ENCODE measurements at regions not wholly inside any gene's neighbourhood (a gene's known extent, or its start where the extent isn't known, plus 50 kb on each side); places are given as distances from the start of the nearest gene placed in this dataset.

DNA sequence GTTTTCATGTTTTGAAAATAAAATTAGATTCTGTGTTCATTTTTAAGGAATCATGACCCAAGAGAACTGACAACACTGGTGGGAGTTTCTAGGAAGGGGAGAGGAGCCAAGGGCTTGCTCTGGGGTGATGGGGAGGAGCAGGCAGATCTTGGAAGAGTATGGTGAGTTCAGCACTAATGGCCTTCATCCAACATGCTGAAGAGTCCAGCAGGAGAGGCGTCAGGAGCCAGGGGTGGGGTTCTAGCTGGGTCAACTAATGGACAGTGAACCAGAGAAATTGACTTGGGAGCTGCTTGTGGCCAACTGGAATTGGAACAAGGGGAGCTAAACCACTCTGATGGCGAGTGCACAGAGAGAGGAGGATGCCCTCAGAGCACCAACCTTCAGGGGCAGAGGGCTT lies 107.1 kb downstream of the MRPL14 start:
- no peak for TF ChIP-seq EP300 (IDR thresholded peaks at IDR 0.05; ENCODE audit: borderline replicate concordance in 1 of 2, low read depth in 1 of 2, low read length in 1 of 2)
- TF ChIP-seq, protein P1, sequence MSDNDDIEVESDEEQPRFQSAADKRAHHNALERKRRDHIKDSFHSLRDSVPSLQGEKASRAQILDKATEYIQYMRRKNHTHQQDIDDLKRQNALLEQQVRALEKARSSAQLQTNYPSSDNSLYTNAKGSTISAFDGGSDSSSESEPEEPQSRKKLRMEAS (IDR thresholded peaks at IDR 0.05; ENCODE audit: low read depth), result no peak
- TF ChIP-seq, protein P2, sequence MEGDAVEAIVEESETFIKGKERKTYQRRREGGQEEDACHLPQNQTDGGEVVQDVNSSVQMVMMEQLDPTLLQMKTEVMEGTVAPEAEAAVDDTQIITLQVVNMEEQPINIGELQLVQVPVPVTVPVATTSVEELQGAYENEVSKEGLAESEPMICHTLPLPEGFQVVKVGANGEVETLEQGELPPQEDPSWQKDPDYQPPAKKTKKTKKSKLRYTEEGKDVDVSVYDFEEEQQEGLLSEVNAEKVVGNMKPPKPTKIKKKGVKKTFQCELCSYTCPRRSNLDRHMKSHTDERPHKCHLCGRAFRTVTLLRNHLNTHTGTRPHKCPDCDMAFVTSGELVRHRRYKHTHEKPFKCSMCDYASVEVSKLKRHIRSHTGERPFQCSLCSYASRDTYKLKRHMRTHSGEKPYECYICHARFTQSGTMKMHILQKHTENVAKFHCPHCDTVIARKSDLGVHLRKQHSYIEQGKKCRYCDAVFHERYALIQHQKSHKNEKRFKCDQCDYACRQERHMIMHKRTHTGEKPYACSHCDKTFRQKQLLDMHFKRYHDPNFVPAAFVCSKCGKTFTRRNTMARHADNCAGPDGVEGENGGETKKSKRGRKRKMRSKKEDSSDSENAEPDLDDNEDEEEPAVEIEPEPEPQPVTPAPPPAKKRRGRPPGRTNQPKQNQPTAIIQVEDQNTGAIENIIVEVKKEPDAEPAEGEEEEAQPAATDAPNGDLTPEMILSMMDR (IDR thresholded peaks at IDR 0.05), result no peak

Measured in SK-N-SH (cell line).